SK-N-SH (cell line): ENCODE measurements at regions not wholly inside any gene's neighbourhood (a gene's known extent, or its start where the extent isn't known, plus 50 kb on each side); places are given as distances from the start of the nearest gene placed in this dataset.

Source experiments
- CHD2 ChIP-seq: fragments of 150-350 bp; IDR thresholded peaks from 2 replicates; pipeline ENCODE4 v1.6.1; 2018; ENCODE audit warnings: low read length; ENCODE audit not compliant: partially characterized antibody
- RAD21 ChIP-seq: IDR thresholded peaks from 2 replicates; pipeline ENCODE4 v1.6.1; 2012; ENCODE audit warnings: mild to moderate bottlenecking, low read length
- TF ChIP-seq, protein P1 (sequence below): fragments of 200-600 bp; sonication (generic); IDR thresholded peaks from 2 replicates; pipeline ENCODE4 v1.6.1; 2017; ENCODE audit warnings: antibody characterized with exemption, mild to moderate bottlenecking, moderate library complexity
- TF ChIP-seq, protein P2 (sequence below): fragments of 150-350 bp; IDR thresholded peaks from 2 replicates; pipeline ENCODE4 v1.6.1; 2017; ENCODE audit warnings: antibody characterized with exemption, low read length, low read depth, borderline replicate concordance

- TF ChIP-seq RAD21: no peak
- TF ChIP-seq CHD2: no peak
- TF ChIP-seq, protein P1, sequence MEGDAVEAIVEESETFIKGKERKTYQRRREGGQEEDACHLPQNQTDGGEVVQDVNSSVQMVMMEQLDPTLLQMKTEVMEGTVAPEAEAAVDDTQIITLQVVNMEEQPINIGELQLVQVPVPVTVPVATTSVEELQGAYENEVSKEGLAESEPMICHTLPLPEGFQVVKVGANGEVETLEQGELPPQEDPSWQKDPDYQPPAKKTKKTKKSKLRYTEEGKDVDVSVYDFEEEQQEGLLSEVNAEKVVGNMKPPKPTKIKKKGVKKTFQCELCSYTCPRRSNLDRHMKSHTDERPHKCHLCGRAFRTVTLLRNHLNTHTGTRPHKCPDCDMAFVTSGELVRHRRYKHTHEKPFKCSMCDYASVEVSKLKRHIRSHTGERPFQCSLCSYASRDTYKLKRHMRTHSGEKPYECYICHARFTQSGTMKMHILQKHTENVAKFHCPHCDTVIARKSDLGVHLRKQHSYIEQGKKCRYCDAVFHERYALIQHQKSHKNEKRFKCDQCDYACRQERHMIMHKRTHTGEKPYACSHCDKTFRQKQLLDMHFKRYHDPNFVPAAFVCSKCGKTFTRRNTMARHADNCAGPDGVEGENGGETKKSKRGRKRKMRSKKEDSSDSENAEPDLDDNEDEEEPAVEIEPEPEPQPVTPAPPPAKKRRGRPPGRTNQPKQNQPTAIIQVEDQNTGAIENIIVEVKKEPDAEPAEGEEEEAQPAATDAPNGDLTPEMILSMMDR: no peak
- TF ChIP-seq, protein P2, sequence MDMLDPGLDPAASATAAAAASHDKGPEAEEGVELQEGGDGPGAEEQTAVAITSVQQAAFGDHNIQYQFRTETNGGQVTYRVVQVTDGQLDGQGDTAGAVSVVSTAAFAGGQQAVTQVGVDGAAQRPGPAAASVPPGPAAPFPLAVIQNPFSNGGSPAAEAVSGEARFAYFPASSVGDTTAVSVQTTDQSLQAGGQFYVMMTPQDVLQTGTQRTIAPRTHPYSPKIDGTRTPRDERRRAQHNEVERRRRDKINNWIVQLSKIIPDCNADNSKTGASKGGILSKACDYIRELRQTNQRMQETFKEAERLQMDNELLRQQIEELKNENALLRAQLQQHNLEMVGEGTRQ: no peak
Measured at GRCh38 chr7:12803542-12803941, 116.1 kb downstream of the ARL4A start.
